HT1080 (cell line): ENCODE measurements at regions not wholly inside any gene's neighbourhood (a gene's known extent, or its start where the extent isn't known, plus 50 kb on each side); places are given as distances from the start of the nearest gene placed in this dataset.

ENCODE experiments used
- DNase-seq: peaks from one replicate; pipeline ENCODE4 v3.0.0-alpha.2; 2015; ENCODE audit warnings: low read depth

- DNase-seq: peak; percentile 82
Observed at GRCh38 chr15:39362821-39363561, 217.9 kb upstream of the THBS1 start.

- DNase-seq: no peak
Observed at GRCh38 chr15:39363761-39364586, 216.9 kb upstream of the THBS1 start.

- no peak for DNase-seq
Observed at GRCh38 chr15:39364721-39365120, 216.2 kb upstream of the THBS1 start.

GRCh38 chr15:39365161-39365560, 215.7 kb upstream of the THBS1 start:
- DNase-seq: no peak

GRCh38 chr15:39365873-39366272, 215.0 kb upstream of the THBS1 start:
- DNase-seq: no peak

GRCh38 chr15:39367596-39367995, 213.3 kb upstream of the THBS1 start:
- DNase-seq: no peak

GRCh38 chr15:39369768-39370167, 211.1 kb upstream of the THBS1 start:
- no peak for DNase-seq

GRCh38 chr15:39376371-39376909, 204.4 kb upstream of the THBS1 start:
- no peak for DNase-seq

GRCh38 chr15:39381517-39381916, 199.4 kb upstream of the THBS1 start:
- DNase-seq: no peak

- no peak for DNase-seq
Observed at GRCh38 chr15:39388118-39388517, 192.8 kb upstream of the THBS1 start.

- DNase-seq: peak; percentile 43
Observed at GRCh38 chr15:39391230-39391629, 189.6 kb upstream of the THBS1 start.

- no peak for DNase-seq
Observed at GRCh38 chr15:39392469-39393047, 188.3 kb upstream of the THBS1 start.

- no peak for DNase-seq
Observed at GRCh38 chr15:39393575-39394335, 187.1 kb upstream of the THBS1 start.

GRCh38 chr15:39394496-39394895, 186.4 kb upstream of the THBS1 start:
- DNase-seq: no peak

GRCh38 chr15:39396979-39397615, 183.8 kb upstream of the THBS1 start:
- DNase-seq: no peak

- DNase-seq: no peak
Observed at GRCh38 chr15:39397883-39398282, 183.0 kb upstream of the THBS1 start.

- no peak for DNase-seq
Observed at GRCh38 chr15:39399600-39399999, 181.3 kb upstream of the THBS1 start.

GRCh38 chr15:39400002-39400401, 180.9 kb upstream of the THBS1 start:
- no peak for DNase-seq

- peak; percentile 17 for DNase-seq
Observed at GRCh38 chr15:39400821-39401550, 179.9 kb upstream of the THBS1 start.

GRCh38 chr15:39403640-39404117, 177.2 kb upstream of the THBS1 start:
- DNase-seq: peak; percentile 36
